Ascending aorta (tissue), 2 donors: ENCODE measurements at regions not wholly inside any gene's neighbourhood (a gene's known extent, or its start where the extent isn't known, plus 50 kb on each side); places are given as distances from the start of the nearest gene placed in this dataset.

Source experiments
- DNase-seq, 2 donors: peaks; one replicate each; pipeline ENCODE4 v3.0.0-alpha.2; 2019; ENCODE audit warnings: low spot score in 2 of 2
- H3K27ac ChIP-seq, 2 donors: fragments of 200-600 bp; sonication (generic); one replicate each; pipeline ENCODE4 v1.5.1; 2016 to 2017; ENCODE audit warnings: mild to moderate bottlenecking in 1 of 2
- H3K27me3 ChIP-seq: fragments of 200-600 bp; sonication (generic); one replicate; pipeline ENCODE4 v1.5.1; 2017
- H3K36me3 ChIP-seq, 2 donors: fragments of 200-600 bp; sonication (generic); one replicate each; pipeline ENCODE4 v1.5.1; 2016
- H3K4me1 ChIP-seq, 2 donors: fragments of 200-600 bp; sonication (generic); one replicate each; pipeline ENCODE4 v1.5.1; 2016 to 2017; ENCODE audit warnings: mild to moderate bottlenecking in 1 of 2
- H3K4me3 ChIP-seq, 2 donors: fragments of 200-600 bp; sonication (generic); one replicate each; pipeline ENCODE4 v1.5.1; 2016 to 2017; ENCODE audit warnings: mild to moderate bottlenecking in 1 of 2
- H3K9me3 ChIP-seq, 2 donors: fragments of 200-600 bp; sonication (generic); one replicate each; pipeline ENCODE4 v1.5.1; 2016
- intact Hi-C: fragments of 100-400 bp; cut with DNase I; formaldehyde crosslinking; loops from one replicate; pipeline ENCODE4 v1.15.1; 2023
- TF ChIP-seq, protein P1 (sequence below), 3 experiments: fragments of 200-600 bp in 2 of 3; fragments of 450-650 bp in 1 of 3; sonication (generic) in 2 of 3; IDR thresholded peaks; one replicate each; pipeline ENCODE4 v1.5.1; 2016 to 2019; ENCODE audit warnings: antibody characterized with exemption in 3 of 3, mild to moderate bottlenecking in 1 of 3, moderate library complexity in 1 of 3

DNA sequence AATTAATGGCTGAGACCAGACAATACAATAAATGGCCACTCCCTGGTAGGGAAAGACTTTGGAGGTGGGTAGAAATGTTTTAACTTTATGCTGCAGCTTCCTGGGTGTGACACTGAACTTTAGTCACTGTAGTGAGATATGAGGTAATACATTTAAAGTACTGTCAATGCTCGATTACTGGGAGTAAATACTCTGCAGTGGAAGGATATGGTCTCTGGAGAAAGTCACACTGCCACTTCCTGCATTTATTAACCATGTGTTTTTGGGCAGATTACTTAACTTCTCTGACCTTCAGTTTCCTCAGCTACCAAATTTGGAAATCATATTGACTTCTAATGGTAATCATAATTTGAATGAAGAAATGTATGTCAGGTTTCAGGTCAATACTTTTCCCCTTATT is 317.1 kb upstream of the TGFBR2 start:
- intact Hi-C loops: loop anchor here (5.0 kb wide), 1 partner anchor 153 kb away; no protein-coding TSS in a partner anchor
- no peaks in the 10 kb centered on the region for H3K9me3 ChIP-seq
- no peaks in the 10 kb centered on the region for H3K27me3 ChIP-seq
- TF ChIP-seq, protein P1, sequence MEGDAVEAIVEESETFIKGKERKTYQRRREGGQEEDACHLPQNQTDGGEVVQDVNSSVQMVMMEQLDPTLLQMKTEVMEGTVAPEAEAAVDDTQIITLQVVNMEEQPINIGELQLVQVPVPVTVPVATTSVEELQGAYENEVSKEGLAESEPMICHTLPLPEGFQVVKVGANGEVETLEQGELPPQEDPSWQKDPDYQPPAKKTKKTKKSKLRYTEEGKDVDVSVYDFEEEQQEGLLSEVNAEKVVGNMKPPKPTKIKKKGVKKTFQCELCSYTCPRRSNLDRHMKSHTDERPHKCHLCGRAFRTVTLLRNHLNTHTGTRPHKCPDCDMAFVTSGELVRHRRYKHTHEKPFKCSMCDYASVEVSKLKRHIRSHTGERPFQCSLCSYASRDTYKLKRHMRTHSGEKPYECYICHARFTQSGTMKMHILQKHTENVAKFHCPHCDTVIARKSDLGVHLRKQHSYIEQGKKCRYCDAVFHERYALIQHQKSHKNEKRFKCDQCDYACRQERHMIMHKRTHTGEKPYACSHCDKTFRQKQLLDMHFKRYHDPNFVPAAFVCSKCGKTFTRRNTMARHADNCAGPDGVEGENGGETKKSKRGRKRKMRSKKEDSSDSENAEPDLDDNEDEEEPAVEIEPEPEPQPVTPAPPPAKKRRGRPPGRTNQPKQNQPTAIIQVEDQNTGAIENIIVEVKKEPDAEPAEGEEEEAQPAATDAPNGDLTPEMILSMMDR (IDR thresholded peaks at IDR 0.05): no peak
- no peak for DNase-seq
- no peaks in the 10 kb centered on the region for H3K36me3 ChIP-seq
- H3K4me3 ChIP-seq: no peak overlapping the region
- peaks cover 6 to 33% of the 10 kb centered on the region in 2 donors for H3K4me1 ChIP-seq
- no peak overlapping the region for H3K27ac ChIP-seq

DNA sequence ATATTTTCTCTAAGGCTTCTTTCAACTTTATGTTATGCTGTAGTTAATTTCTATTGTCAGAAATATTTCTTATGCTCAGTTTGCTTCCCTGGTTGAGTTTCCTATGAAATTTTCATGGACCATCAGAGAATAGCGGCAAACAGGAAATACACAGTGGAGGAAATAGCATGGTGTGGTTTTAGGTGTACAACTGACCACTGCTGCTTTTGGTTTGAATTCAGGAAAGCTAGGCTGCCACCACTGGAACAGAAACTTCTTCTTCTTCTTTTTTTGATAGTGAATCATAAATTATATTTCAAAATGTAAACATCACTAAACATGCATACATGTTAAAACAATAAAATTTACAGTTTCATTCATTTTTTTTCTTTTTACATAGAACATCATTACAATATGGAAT is 316.6 kb upstream of the TGFBR2 start:
- Histone ChIP-seq H3K36me3 (no peaks in the 10 kb centered on the region), H3K27me3 (no peaks in the 10 kb centered on the region), H3K27ac (no peak overlapping the region), H3K4me3 (no peak overlapping the region), H3K4me1 (peaks cover 6 to 33% of the 10 kb centered on the region in 2 donors), H3K9me3 (no peaks in the 10 kb centered on the region)
- no peak for DNase-seq
- TF ChIP-seq, protein P1 (IDR thresholded peaks at IDR 0.05): no peak
- intact Hi-C loops: loop anchor here (5.0 kb wide), 1 partner anchor 153 kb away; no protein-coding TSS in a partner anchor

DNA sequence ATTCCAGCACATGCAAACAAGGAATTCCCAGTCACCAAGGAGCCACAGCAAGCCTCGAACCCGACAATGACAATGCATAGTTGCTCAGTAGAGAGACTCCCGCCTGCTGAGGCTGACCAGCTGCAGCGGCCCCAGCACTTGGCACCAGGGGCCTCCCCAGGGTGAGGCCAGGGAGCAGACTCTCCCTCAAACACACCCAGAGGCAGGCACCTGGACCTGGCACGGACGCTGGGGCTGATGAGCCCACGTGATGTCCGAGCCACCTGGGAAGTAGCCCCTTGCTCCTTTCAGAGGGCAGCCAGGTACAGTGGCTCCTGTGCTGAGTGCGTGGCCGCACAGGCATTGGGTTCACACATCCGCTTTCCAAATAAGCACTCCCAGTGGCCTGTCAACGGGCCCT is 315.9 kb upstream of the TGFBR2 start:
- Histone ChIP-seq H3K4me1 (peaks cover 6 to 26% of the 10 kb centered on the region in 2 donors), H3K4me3 (no peak overlapping the region), H3K36me3 (no peaks in the 10 kb centered on the region), H3K27ac (no peak overlapping the region), H3K9me3 (no peaks in the 10 kb centered on the region), H3K27me3 (no peaks in the 10 kb centered on the region)
- intact Hi-C loops: no loop called here
- TF ChIP-seq, protein P1 (IDR thresholded peaks at IDR 0.05): no peak
- DNase-seq: no peak

DNA sequence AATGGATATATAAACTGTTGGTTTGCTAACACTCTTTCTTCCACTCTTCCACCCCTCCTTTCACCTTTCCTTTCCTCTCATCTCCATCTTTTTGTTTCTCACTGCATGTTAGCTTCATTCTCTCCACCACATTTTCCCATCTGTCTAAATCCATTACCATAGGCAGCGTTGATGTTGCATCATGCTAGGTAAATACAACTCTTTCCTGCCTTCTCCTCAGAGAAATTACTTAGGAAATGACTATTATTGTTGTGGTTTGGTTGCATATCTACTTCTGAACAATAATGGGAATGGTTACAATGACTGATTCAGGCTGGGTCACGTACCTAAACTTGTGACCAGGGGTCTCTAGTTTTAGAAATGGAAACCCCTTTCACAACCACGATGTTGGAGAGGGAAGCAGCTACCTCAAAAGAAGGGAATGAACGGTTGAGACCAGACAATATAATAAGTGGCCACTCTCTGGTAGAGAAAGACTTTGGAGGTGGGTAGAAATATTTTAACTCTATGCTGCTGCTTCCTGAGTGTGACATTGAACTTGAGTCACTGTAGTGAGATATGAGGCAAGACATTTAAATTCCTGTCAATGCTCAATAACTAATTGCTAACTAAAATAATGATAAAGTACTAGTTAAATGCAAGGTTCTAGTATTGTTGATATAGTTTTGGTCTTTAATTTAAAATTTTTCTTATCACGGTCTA is 314.1 kb upstream of the TGFBR2 start:
- no peak overlapping the region for H3K4me3 ChIP-seq
- peaks cover 0 to 12% of the 10 kb centered on the region in 2 donors for H3K4me1 ChIP-seq
- TF ChIP-seq, protein P1 (IDR thresholded peaks at IDR 0.05): no peak
- intact Hi-C loops: no loop called here
- H3K27me3 ChIP-seq: no peaks in the 10 kb centered on the region
- no peaks in the 10 kb centered on the region for H3K9me3 ChIP-seq
- no peaks in the 10 kb centered on the region for H3K36me3 ChIP-seq
- DNase-seq: no peak
- no peak overlapping the region for H3K27ac ChIP-seq

DNA sequence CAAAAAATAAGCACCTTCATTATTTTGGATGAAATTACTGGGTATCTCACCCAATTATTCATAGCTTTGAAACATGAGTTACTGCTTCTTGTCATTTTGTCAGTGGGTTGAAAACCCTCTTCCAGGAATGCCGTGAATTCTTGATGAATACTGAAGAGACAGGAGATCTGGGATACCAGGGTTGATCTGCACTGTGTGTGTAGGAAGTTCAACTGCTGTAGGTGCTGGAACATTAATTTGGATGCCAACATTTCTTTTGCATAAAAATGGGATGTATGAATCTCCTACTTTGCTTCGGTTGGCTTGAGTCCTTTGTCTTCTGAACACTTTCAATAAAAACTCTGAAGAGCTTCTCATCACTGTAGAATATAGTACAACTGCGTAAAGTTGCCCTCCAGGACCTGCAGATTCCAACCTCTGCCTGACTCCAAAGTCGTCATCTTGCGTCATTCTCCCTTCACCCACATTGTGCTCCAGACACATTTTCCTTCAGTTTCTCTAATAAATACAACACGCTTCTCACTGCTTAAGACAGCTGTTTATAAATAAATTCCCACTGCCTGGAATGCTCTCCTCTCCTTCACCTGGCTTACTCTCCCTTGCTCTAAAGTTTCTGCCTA is 312.7 kb upstream of the TGFBR2 start:
- H3K4me3 ChIP-seq: no peak overlapping the region
- no peaks in the 10 kb centered on the region for H3K9me3 ChIP-seq
- H3K36me3 ChIP-seq: no peaks in the 10 kb centered on the region
- H3K27ac ChIP-seq: no peak overlapping the region
- H3K4me1 ChIP-seq: peaks cover 0 to 10% of the 10 kb centered on the region in 2 donors
- no peaks in the 10 kb centered on the region for H3K27me3 ChIP-seq
- intact Hi-C loops: no loop called here
- TF ChIP-seq, protein P1 (IDR thresholded peaks at IDR 0.05): no peak
- DNase-seq: no peak
